HG02973 (cell line): ENCODE measurements at regions not wholly inside any gene's neighbourhood (a gene's known extent, or its start where the extent isn't known, plus 50 kb on each side); places are given as distances from the start of the nearest gene placed in this dataset.

Experiments used
- ATAC-seq: cut with Tn5 transposase; IDR thresholded peaks from one replicate; pipeline ENCODE4 v1.9.1; 2021; ENCODE audit warnings: moderate library complexity; ENCODE audit not compliant: unreplicated experiment

DNA sequence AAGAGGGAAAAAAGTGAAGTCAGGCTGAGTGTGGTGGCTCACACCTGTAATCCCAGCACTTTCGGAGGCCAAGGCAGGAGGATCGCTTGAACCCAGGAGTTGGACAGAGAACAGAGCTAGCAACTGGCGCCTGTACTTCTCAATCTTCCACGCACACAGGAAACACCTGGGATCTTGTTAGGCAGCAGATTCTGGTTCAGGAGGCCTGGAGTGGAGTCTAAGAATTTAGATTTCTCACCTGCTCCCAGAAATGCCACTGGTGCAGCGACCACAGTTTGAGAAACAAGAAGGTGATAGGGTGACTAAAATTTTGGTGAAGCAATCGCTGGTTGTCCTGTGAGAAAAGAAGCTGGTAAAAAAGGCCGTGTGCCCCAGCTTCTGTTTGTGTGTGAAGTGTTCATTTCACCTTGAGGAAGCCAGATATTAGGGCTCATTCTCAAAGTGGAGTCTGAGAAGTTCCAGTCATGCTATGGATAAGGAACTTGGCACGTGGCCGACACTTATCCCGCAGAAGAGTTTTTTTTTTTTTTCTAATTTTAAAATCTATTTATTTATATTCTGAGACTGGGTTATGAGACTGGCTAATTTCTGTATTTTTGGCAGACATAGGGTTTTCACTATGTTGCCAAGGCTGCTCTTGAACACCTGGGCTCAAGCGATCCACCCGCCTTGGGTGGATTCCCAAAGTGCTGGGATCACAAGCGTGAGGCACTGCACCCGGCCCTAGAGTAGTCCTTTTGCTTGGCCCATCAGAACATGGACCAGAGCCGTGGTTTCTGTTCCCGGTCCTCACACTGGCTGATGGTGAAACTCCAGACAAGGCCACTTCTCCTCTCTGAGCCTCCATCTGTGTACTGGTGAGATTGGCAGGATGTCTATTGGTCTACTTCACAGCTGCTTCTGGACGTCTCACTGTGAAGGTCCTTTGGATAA lies 324.6 kb upstream of the PROK2 start:
- no peak for ATAC-seq

DNA sequence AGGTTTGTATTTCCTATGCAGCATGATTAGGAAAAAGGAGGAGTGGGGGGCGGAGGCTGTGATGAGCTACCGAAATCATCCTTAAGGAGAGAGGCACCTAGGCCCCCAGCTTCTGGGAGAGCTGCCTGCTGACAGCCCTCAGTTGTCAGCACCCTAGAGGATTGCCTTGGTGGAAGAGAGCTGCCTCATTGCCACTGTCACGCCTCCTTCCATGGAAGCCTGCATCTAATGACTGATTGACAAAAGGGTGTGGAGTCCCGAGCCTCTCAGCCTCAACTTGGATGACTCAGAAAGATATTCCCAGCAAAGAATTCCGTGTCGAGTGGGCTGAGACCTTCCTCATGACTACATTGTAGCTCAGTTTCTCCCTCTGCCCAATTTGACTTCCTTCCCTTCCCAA lies 320.4 kb upstream of the PROK2 start:
- no peak for ATAC-seq

DNA sequence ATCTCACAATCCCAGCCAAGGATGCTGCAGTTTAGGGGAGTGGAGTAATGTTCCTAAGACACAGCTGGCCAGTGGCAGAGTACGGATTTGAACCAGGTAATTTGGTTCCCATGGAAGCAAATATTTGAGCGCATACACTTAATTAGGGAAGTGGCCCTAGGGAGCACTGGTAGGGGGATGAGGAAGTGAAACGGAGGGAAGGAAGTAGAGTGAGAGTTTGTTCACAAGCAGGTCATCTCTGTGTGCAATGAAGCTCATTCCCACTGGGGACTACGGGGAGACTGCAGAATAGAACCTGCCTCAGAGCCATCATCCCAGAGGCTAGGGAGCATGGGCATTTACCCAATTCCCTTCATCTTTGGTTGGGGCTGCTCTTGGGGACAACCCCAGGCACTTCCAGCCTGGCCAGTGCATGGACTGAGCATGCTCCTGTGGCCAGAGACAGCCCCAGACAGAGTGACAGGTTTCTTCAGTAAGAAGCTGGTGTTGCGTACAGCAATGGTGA lies 317.2 kb upstream of the PROK2 start:
- ATAC-seq = peak; percentile 57

DNA sequence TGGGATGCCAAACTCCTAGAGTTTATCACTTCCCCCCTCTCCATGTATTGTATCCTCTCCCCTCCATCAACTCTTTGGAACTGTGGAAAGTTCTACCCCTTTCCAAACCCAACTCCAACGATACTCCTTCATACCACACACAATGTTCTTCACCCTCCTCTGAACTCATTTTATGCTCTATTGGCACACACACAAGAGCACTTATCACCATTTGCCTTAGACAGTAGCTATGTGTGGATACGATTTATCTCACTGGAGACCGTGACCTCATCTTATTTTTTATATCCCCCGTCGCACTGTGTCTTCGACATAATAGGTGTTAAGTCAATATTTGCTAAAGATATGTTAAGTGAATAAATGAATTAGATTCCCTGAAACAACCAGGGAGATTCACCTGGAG lies 316.5 kb upstream of the PROK2 start:
- no peak for ATAC-seq

DNA sequence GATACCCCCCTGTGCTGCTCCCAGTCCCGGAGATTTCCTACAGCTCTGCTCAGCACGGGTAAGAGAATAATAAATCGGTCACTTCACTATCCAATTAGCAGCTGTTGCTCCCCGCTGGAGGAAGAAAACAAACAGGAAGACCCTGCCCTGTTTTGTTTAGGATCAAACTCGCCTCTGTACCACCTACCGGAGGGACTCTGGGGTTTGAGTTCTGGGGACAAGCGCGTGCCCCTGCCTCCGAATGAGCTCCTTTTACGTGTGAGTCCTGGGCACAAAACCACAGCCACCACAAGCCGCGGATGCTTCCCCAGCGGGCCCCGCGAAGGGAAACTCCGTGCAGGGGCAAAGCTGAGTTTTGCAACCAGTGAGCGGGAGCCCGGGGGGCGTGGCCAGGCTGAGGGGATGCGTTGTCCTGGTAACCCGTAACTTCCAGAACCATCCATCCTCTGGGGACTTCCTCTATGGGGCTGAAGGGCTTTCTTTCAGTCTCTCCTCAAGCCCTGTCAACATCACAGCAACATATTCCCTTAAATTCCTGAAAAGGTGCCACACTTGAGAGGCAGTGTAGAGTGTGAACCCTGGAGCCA lies 315.7 kb upstream of the PROK2 start:
- peak; percentile 54 for ATAC-seq

DNA sequence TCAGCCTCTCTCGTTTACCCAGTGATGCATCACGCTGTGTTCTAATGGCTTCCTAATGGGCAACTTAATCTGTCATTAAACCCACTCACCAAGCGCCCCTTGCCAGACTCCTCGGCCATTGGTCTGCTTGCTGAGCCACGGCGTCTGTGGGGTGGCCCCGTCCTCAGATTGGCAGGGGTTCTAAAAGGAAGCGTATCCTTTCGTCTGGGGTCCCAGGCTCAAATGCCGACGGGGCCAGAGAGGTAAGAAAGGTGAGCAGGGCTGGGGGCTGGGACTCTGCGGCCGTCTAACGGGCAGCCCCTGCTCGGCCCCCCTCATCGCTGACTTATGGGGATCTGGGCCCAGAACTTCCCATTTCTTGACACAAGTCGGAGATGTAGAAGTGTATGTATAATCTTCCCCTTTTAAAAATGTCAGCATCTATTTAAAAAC lies 315.1 kb upstream of the PROK2 start:
- no peak for ATAC-seq

DNA sequence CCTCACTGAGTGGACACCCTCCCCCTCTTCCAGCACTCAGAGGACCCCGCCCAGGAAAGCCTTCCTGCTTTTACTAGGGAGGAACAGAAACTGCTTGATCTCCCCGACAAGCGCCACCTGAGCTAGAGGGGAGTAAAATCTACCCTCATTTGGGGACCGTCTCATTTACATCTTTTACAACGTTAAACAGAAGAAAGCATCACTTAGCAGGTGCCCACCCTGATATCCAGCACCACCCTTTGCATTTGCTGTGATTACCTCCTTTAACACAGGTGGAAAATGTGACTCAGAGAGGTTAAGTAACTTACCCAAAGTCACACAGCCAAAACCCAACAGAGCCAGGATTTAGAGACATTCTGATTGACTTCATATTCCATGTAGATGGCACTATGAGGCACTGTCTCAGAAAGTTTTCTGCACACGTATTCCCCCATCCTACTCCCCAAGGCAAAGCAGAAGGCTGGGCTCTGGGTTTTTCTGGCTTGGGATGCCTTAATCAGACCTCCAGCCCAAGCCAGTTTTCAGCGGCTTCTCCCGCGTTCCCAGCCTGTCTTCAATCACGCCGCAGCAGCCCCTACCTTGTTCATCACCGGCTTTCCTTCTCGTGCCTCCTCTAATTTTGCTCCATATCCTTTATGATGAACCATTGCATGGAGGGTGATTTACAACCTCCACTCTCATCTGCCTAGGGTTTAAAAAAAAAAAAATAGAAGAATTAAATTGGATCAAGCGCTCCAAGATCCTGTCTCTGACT lies 314.6 kb upstream of the PROK2 start:
- no peak for ATAC-seq

DNA sequence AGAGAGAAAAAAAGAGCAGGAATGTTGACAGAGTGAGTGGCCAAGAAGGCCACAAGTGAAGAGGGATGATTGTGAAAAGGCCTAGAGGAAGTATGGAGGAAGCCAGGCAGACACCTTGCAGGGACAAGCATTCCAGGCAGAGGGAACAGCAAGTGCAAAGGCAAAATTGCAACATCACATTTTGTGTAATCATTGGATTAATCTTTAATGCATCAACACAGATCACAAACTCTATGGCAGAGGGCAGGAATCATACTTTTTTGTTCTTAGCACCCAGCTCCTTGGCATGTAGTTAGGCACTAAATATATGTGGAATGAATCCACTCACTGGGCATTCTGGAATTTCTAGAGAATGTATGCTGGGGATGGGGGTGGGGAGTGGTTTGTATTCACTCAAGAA lies 312.1 kb upstream of the PROK2 start:
- ATAC-seq = no peak

DNA sequence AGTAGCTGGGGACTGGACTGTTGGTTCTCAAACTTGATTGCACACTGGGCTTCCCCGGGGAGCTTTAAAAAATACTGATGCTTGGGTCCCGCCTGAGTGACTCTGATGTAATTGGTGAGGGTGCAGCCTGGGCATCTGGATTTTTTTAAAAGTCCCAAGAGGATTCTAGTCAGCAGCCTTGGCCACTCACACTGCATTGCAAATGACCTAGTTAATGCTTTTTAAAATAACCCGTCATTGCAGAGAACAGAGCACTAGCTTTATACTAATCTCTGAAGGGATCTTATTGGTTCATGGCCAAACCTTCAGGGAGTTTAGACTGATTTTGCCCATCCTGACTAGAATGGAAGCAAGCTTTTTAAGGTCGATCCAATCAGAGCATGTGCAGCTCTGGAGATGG lies 310.6 kb upstream of the PROK2 start:
- ATAC-seq = no peak

DNA sequence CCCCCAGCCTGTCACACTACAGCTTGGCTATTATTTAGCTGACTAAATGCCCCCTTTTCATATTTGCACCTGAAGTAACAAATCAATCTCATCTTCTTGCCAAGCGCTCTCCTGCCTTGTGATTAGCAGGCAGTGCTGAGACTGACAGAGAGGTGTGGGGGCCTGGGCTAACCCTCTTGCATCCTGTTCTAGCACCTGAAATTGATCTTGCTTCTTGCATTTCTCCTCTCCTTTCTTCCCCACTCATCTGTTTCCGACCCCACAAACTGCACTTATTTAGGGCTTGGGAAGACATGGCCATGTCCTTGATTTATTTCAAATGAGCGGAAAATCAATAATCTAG lies 309.0 kb upstream of the PROK2 start:
- no peak for ATAC-seq

DNA sequence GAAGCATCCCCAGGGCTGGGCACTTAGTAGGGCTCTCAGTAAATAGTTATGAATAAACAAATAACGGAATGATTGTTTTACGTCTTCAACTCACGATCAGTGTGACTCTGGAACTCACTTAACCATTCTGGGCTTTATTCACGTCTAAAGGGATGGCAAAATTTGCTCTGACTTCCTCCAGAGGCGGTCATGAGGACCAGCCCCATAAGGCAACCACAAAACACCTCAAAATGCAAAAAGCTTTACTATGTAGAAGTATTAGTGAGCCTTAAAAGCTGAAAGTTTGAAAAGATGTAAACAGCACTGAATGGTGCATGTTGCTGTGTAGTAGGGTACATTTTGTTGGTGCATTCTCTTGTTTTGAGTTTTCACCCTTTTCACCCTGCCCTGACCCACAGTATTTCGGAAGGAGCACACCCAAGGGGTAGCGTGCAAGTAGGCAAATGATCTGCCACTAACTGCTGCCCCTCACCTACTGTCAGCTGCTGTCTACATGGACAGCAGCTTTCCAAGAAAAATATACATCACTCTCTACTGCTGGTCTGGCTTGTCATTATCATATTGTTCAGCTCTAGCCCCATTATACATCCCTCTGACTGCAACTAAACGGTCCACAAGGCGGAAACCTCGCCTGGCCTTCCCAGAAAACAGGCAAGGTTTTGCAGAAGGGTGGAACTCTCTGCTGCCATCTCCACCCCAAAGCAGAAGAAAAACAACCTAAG lies 308.5 kb upstream of the PROK2 start:
- no peak for ATAC-seq

DNA sequence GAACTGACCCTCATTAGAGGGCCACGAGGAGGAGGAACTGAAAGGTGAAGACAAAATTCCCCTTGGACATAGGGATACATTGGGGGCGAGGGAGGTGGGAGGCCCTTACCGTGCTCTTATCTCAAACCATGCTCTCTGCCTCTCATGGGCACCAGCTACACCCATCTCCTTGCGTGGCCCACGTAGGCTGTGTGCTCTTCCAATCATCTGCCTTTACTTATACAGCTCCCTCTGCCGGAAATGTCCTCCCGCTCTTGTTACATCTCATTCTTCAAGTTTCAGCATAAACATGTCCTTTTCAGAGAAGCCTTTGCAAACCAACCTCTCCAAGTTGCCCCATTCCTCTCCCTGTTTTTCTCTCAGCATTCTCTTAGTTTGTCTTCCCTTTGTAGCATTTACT lies 307.8 kb upstream of the PROK2 start:
- ATAC-seq = no peak

DNA sequence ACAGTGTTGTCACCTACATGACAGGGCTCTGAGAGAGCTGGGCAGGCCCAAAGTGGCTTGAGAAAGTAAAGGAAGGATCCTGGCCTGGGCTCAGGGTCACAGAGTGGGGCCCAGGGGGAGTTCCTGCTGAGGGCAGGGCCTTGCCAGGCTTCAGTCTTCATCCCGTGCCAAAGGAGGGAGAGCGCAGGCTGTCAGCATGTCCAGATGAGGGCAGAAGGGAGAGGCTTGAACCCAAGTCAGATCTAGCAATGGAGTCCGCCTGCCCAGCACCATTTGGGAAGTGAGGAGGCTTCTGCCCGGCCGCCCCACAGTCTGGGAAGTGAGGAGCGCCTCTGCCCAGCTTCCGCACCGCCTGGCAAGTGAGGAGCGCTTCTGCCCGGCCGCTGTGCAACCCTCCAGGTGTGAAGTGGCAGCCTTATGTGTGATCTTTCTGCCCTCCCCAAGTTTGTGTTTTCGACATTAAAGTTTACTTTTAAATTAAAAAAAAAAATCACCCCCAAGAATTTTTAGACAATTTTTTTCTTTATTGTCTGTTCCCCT lies 303.6 kb upstream of the PROK2 start:
- no peak for ATAC-seq

DNA sequence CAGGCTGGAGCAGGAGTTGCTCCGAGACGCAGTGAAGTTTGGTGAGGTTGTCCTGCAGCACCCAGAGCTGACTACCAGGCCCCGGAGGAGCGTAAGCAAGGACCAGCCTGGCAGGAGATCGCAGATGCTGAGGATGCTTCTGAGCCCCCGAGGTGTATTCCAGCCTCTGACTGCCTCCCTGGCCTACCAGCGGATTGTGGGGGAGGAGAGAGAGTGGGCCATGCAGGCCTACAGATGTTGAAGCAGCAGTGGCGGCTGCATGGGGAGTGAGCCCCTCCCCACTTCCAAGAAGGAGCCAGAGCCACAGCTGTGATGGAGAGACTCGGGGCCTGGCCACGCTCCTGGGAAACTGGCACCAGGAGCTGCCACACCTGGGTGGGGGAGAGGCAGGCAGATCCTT lies 302.5 kb upstream of the PROK2 start:
- ATAC-seq = no peak

DNA sequence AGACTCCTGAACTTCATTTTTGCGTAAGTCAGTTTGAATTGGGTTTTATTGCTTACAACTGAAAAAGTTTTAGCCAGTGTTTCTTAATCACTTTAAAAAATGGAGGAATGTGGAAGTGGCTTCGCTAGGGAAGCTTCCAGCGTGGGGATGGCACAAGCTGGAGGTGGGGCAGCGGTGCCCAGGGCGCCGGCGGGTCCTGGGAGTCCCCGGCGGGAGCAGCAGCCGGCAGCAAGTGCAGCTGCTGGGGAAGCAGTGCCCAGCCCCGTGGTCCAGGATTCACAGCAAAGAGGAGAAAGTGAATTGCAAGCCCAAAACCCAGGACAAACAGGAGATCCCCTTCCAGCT lies 301.8 kb upstream of the PROK2 start:
- no peak for ATAC-seq

DNA sequence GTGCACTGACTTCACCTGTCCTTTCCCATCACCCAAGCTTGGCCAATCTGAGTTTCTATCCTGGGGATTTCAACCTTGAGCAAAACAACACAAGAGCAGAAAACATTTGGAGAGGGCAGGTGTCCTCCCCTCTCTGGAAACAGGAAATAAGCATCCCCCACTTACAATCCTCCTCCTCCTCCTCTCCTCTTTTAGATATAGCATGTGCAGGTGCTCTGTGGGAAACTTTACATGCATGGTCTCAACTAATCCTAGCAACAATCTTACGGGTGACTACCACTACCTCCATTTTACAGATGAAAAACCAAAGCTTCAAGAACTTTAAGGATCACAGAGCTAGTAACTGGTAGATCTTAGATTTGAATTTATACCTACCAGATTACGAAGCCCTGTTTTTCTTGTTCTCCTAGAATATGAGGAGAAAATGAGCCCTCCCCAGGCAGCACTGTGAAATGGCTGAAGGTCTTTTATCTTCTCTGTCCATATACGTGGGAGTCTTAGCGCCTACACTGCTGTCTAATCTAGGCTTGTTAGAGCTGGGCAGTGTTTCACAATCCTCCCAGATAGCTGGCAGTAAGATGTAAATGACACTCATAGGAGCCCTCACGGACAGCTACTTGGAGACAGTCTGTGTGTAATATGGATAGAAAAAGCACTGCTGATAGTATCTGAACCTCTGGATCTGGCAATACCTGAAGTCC lies 301.2 kb upstream of the PROK2 start:
- ATAC-seq = no peak

DNA sequence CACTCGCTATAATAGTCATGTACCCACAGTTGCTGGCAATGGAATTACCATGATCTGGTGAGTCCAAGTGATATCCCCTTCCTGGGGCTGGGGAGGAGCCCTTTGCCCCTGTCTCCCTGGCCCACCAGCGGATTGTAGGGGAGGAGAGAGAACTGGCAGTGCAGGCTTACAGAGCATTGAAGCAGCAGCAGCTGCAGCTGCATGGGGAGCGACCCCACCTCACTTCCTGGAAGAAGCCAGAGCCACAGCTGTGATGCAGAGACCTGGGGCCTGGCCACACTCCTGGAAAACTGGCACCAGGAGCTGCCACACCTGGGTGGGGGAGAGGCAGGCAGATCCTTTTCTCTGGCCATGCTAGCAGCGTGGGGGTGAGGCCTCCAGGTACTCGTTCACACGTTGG lies 300.1 kb upstream of the PROK2 start:
- no peak for ATAC-seq

DNA sequence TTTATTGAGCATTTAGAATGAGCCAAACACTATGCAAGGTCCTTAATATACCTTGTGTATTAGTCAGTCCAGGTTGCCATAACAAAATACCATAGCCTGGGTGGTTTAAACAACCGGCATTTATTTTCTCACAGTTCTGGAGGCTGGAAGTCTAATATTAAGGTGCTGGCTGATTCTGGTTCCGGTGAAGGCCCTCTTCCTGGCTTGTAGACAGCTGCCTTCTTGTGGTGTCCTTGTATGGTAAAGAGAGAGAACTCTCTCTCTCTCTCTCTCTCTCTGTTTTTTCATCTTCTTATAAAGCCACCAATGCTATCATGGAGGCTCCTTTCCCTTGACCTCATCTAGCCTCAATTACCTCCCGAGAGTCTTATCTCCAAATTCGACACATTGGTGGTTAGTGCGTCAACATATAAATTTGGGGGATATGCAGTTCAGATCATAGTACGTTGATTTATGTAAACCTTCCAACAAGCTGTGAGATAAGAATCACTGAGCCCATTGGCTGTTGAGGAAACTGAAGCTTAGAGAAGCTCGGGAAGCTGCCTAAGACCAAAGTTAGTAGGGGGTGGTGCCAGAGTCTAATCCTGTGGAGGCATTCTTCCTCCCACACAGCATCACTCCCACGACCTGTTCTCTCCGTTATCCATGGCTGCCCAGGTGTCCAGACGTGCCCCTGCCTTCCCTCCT lies 298.0 kb upstream of the PROK2 start:
- peak; percentile 10 for ATAC-seq

DNA sequence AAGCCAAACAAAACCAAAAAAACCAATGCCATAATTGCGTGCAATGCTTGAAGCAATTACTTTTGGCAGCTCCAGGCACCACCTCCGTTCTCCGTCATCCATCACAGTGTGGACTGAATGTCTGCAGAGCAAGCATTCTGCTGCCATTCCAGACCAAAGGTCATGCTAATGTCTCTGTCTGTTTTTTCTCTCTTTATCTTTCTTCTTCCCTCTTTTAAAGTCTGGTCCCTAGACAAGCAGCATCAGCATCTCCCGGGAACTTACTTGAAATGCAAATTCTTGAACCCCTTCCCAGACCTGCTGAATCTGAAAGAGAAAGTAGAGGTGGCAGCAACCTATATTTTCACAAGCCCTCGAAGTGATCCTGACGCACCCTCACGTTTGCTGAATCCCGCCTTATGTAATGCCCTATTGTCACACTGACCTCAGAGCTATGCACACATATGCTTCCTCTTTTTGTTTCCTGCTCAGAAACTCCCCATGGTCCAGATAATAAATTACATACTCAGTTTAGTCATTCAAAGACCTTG lies 297.3 kb upstream of the PROK2 start:
- ATAC-seq = peak; percentile 71
